Inflammatory macrophage treated with lipopolysaccharide for 4 hours (primary cell): ENCODE measurements at regions not wholly inside any gene's neighbourhood (a gene's known extent, or its start where the extent isn't known, plus 50 kb on each side); places are given as distances from the start of the nearest gene placed in this dataset.
A peak's percentile ranks its signal among the peaks of the same experiment; 100 is the strongest.

ENCODE experiments used
- DNase-seq: peaks from one replicate; pipeline ENCODE4 v3.0.0-alpha.2; 2020

DNA sequence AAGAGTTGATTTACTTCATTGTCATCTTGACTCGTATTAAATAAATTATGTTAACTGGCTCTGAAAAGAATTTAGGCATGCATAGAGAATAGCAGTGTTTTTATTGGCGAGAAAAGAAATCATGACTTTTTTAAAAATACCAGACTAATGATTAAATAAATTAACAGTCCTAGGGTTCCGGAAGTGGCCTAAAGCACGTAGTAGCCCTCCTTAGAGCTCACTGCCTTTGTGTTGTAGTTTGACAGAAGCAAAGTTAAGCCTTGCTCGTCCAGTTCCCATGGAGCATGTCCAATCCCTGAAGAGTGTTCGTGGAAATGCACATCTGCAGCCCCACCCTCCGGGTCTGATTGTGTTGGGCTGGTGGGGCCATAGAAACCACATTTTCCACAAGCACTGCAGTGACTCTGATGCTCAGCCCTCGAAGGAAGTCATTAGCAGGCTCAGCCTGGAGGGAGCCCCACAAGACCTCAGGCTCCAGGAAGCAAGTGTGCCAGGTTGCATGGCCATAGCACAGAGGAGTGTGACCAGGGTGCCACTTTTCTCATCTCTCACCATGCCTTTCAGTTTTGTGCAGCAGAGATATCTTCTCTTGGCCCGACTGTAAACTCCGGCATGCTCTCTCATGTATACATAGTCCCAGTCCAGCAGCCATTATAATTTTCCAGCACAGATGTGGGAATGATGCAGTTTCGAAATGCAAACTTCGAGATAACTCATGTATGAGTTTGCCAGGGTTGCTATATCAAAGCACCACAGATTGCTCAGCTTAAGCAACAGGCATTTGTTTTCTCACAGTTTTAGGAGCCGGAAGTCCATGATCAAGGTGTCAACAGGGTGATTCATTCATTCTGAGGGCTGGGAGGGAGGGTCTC, 188.6 kb upstream of the SH3BP4 start:
- no peak for DNase-seq

- no peak for DNase-seq
Observed at GRCh38 chr2:234761910-234762309, 189.9 kb upstream of the SH3BP4 start.

DNA sequence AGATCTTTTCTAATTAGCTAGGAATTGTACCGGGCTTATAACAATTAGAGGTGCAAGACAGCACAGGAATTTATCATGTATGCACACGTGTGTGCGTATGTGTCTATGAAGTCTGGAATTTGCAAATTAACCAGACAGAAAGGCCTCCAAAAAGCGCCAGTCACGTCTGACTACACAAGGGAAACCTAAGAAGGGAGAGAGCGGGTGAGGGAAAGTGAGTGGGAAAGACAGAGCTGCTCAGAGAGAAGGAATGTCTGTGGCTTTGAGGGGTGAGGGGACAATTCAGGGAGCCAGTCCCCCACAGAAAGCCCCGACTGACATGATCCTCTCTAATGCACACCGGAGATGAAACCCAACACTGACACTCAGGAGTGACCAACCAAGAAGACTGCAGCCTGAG, 197.7 kb upstream of the SH3BP4 start:
- DNase-seq: no peak

GRCh38 chr2:234753701-234754100, 198.1 kb upstream of the SH3BP4 start:
- DNase-seq: no peak

DNA sequence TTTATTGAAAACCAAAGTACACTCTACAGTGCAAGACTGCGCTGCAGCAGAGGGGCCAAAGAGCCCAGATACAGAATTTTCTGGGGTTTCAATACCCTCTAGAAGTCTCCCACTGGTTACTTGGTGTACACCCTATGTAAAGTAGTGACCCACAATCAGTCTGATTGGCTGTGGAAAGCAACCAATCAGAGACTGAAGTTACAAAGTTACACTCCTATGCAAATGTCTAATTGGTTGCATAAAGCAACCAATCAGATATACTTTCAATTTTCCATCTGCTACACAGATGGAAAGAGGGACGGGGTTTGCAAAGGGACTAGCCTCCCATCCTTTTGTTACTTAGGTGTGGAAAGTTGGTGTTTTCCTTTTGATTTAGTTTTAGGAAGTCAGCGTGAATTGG, 198.9 kb upstream of the SH3BP4 start:
- DNase-seq: no peak

- DNase-seq: no peak
Observed at GRCh38 chr2:234751275-234751973, 200.4 kb upstream of the SH3BP4 start.

DNA sequence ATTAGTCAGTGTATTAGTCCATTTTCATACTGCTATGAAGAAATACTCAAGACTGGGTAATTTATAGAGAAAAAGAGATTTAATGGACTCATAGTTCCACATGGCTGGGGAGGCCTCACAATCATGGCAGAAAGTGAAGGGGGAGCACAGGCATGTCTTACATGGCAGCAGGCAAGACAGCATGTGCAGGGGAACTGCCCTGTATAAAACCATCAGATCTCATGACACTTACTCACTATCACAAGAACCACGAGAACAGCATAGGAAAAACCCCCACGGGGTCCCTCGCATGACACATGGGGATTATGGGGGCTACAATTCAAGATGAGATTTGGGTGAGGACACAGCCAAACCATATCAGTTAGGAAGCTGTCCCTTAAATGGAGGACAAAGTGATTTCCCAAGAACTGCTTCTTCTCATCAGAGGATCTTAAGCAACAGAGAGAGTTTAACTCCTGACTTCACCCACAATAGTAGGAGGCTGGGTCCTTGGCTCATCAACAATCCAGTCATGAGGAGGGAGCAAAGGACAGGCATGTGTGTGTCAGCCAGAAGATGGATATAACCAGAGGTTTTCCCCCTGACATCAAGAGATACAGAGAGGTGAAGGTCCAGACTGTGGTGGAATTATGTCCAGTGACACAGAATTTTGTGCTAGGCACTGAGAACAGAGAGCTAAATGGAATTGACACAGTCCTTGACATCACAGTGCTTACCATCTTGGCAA, 203.8 kb upstream of the SH3BP4 start:
- DNase-seq: peak; percentile 2

DNA sequence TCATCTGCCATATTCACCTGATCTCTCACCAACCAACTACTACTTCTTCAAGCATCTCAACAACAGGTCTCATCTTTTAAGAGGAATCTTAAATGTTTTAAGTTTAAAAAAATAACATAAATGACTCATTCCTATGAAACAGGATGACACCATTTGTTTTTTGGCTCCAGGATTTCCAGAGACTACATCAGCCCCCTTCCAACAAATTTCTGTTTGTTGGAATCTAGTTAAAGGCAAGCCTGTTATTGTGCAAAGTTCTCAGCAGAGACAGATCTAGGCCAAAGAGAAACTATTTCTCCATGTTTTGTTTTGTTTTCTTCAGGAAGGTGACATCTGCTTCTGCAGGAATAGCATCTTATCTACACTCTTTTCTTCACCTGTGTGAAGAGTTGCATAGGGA, 204.8 kb upstream of the SH3BP4 start:
- DNase-seq: no peak

GRCh38 chr2:234745347-234745746, 206.5 kb upstream of the SH3BP4 start:
- DNase-seq: no peak

GRCh38 chr2:234741976-234742375, 209.8 kb upstream of the SH3BP4 start:
- no peak for DNase-seq

DNA sequence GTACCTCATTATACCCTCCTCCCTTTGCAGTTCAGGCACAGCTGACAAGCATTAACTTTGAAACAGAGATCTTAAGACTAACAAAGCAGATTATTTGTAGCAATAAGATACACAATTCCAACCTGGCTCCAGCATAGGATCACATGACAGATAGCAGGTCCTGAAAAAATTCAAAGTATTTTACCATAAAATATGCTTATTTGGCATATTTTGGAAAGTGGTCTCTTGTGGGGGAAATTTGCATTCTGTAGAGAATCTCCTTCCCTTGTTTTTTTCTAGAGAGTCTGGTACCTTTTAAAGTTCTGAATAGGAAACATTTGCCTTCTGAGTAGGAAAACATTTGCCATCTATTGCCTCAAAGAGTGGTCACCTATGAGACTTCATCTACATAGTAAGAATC, 212.8 kb upstream of the SH3BP4 start:
- no peak for DNase-seq

- no peak for DNase-seq
Observed at GRCh38 chr2:234735829-234736228, 216.0 kb upstream of the SH3BP4 start.

GRCh38 chr2:234733795-234734600, 217.8 kb upstream of the SH3BP4 start:
- DNase-seq: no peak

DNA sequence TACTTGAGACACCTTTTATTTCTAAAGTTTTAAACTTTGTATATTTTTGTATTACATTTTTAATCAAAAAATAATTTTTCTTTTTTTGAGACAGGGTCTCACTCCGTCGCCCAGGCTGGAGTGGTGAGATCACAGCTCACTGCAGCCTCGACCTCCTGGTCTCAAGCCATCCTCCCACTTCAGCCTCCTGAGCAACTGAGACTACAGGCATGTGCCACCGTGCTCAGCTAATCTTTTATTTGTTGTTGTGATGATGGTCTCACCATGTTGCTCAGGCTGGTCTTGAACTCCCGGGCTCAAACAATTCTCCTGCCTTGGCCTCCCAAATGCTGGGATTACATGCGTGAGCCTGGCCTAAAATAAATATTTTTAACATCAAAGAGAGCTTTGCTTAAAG, 218.7 kb upstream of the SH3BP4 start:
- DNase-seq: no peak

DNA sequence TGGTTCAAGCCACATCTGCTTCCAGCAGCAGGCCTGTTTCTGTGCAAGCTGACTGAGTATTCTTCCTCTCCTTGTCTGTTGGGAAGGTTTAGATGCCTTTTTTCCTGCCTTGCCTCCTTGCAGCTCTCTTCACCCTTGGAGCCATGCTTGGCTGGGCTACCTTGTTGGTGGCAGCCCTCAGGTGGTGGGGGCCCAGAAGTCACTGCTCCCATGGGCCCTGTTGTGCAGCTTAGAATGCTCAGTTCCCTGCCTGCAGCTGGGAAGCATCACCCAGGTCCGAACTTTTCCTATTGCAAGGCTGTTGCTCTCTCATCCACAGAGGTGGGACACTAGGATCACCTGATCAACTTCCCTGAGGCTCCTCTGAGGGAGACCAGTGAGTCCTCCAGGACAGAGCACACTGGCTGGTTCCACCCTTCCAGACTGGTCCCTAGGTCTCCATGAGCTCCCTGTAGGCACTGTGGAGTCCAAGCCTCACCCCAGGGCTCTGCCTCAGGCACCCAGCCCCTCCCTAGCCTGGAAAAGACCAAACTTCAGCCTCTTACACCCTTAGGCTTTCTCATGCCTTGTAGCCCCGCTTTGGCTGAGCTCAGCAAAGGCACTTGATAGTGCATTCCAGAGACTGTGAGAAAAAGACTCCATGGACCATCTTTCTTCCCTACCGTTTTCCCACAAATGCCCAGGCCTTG, 219.3 kb upstream of the SH3BP4 start:
- DNase-seq: no peak

DNA sequence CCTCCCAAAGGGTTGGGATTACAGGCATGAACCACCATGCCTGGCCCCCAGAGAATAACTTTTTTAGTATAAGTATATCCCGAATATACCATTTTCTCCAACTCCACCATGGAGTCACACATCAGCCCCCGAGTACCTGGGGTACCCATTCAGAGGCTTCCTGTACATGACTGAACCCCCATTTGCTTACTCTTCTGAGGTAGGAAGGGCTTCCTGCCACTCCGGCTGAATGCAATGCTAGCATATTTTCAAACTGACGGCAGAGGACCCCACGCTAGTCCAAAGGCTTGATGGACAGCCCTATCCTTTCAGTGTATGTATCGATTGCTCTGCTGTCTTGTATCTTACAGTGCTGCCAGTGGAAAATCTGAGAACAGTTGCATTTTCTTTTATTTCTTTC, 220.6 kb upstream of the SH3BP4 start:
- no peak for DNase-seq

DNA sequence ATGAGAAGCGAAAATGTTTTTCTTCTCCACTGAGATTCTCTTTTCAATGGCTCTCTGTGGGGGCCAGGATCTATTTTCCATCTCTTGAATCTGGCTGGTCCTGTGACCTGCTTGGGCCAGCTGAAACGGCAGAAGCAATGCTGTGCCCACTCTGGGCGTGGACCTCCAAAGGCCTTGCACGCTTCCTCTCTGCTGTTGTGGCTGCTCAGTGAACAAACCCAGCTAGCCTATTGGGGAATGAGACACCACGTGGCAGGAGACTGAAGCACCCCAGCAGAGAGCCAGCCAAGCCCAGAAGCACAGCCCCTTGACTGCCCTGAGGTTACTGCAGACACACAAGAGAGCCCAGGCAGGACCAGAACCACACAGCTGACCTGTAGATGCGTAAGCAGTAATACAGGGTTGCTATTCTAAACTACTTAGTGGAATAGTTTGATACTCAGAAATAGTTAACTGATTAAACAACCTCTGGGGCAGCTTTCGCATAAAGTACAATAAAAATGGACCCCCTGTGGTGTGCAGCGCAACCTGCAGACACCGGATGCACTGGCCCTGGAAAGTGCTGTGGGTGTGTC, 221.7 kb upstream of the SH3BP4 start:
- DNase-seq: no peak

- DNase-seq: no peak
Observed at GRCh38 chr2:234725528-234726264, 226.1 kb upstream of the SH3BP4 start.

GRCh38 chr2:234724850-234725249, 227.0 kb upstream of the SH3BP4 start:
- DNase-seq: no peak

DNA sequence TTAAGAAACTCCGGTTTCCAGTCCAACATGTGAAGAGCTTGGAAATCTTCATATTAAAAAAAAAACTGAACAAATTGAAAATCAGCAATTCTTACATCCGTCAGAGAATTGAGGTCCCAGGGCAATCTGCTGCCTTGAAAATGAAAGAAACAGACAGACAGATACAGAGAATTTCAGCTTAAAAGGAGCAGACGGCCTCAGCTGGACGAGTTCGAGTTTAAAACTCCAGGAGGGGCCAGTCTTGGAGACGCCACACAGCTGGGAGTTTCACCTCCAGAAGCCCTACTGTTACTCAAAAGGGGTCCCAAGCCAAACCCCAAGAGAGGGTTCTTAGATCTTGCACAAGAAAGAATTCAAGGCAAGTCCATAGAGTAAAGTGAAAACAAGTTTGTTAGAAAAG, 226.5 kb upstream of the ARL4C start:
- DNase-seq: no peak

- no peak for DNase-seq
Observed at GRCh38 chr2:234722176-234722575, 225.3 kb upstream of the ARL4C start.
